ENCODE measurements at regions not wholly inside any gene's neighbourhood (a gene's known extent, or its start where the extent isn't known, plus 50 kb on each side); places are given as distances from the start of the nearest gene placed in this dataset.

- H3K36me3 Mint-ChIP-seq: no peaks in the 10 kb centered on the region
These were observed 300.2 kb downstream of the SOX4 start for GRCh38 chr6:21893793-21894192.

GRCh38 chr6:21895555-21895954, 302.0 kb downstream of the SOX4 start:
- Mint-ChIP-seq H3K4me1 (ENCODE audit: low read depth) (no peaks in the 10 kb centered on the region), H3K27ac (no peak overlapping the region), H3K4me3 (no peak overlapping the region), H3K27me3 (peaks cover 2% of the 10 kb centered on the region), H3K36me3 (no peaks in the 10 kb centered on the region), H3K9me3 (ENCODE audit: low read depth) (no peaks in the 10 kb centered on the region)

More at GRCh38 chr6:21893793-21894192, 300.2 kb downstream of the SOX4 start:
- Mint-ChIP-seq H3K4me3 (no peak overlapping the region), H3K27ac (no peak overlapping the region), H3K9me3 (ENCODE audit: low read depth) (no peaks in the 10 kb centered on the region), H3K4me1 (ENCODE audit: low read depth) (no peaks in the 10 kb centered on the region), H3K27me3 (peaks cover 2% of the 10 kb centered on the region)

- Mint-ChIP-seq H3K4me1 (ENCODE audit: low read depth) (no peaks in the 10 kb centered on the region), H3K36me3 (no peaks in the 10 kb centered on the region), H3K9me3 (ENCODE audit: low read depth) (no peaks in the 10 kb centered on the region), H3K4me3 (no peak overlapping the region), H3K27ac (no peak overlapping the region), H3K27me3 (no peaks in the 10 kb centered on the region)
These were observed 304.7 kb downstream of the SOX4 start for GRCh38 chr6:21898107-21898796.

- Mint-ChIP-seq H3K36me3 (no peaks in the 10 kb centered on the region), H3K27ac (no peak overlapping the region), H3K4me3 (no peak overlapping the region), H3K4me1 (ENCODE audit: low read depth) (no peaks in the 10 kb centered on the region), H3K27me3 (no peaks in the 10 kb centered on the region), H3K9me3 (ENCODE audit: low read depth) (no peaks in the 10 kb centered on the region)
These were observed 306.2 kb downstream of the SOX4 start for GRCh38 chr6:21899708-21900107.

- Mint-ChIP-seq H3K27me3 (no peaks in the 10 kb centered on the region), H3K4me1 (ENCODE audit: low read depth) (no peaks in the 10 kb centered on the region), H3K27ac (no peak overlapping the region), H3K9me3 (ENCODE audit: low read depth) (no peaks in the 10 kb centered on the region), H3K4me3 (no peak overlapping the region), H3K36me3 (no peaks in the 10 kb centered on the region)
These were observed 307.2 kb downstream of the SOX4 start for GRCh38 chr6:21900730-21901129.

GRCh38 chr6:21902628-21903169, 309.1 kb downstream of the SOX4 start:
- Mint-ChIP-seq H3K36me3 (no peaks in the 10 kb centered on the region), H3K4me3 (no peak overlapping the region), H3K4me1 (ENCODE audit: low read depth) (no peaks in the 10 kb centered on the region), H3K9me3 (ENCODE audit: low read depth) (no peaks in the 10 kb centered on the region), H3K27me3 (peaks cover 1% of the 10 kb centered on the region), H3K27ac (no peak overlapping the region)

GRCh38 chr6:21905531-21905930, 312.0 kb downstream of the SOX4 start:
- H3K27ac Mint-ChIP-seq: no peak overlapping the region
- no peaks in the 10 kb centered on the region for H3K36me3 Mint-ChIP-seq
- peaks cover 4% of the 10 kb centered on the region for H3K27me3 Mint-ChIP-seq
- no peak overlapping the region for H3K4me3 Mint-ChIP-seq
- H3K4me1 Mint-ChIP-seq (ENCODE audit: low read depth): no peaks in the 10 kb centered on the region
- H3K9me3 Mint-ChIP-seq (ENCODE audit: low read depth): no peaks in the 10 kb centered on the region

GRCh38 chr6:21906826-21907225, 313.3 kb downstream of the SOX4 start:
- Mint-ChIP-seq H3K36me3 (no peaks in the 10 kb centered on the region), H3K4me3 (no peak overlapping the region), H3K4me1 (ENCODE audit: low read depth) (no peaks in the 10 kb centered on the region), H3K27ac (no peak overlapping the region), H3K27me3 (peaks cover 4% of the 10 kb centered on the region), H3K9me3 (ENCODE audit: low read depth) (no peaks in the 10 kb centered on the region)

GRCh38 chr6:21907291-21907690, 313.7 kb downstream of the SOX4 start:
- no peak overlapping the region for H3K4me3 Mint-ChIP-seq
- no peaks in the 10 kb centered on the region for H3K4me1 Mint-ChIP-seq (ENCODE audit: low read depth)
- H3K9me3 Mint-ChIP-seq (ENCODE audit: low read depth): no peaks in the 10 kb centered on the region
- peaks cover 4% of the 10 kb centered on the region for H3K27me3 Mint-ChIP-seq
- H3K27ac Mint-ChIP-seq: no peak overlapping the region
- H3K36me3 Mint-ChIP-seq: no peaks in the 10 kb centered on the region

GRCh38 chr6:21908161-21908848, 314.8 kb downstream of the SOX4 start:
- Mint-ChIP-seq H3K36me3 (no peaks in the 10 kb centered on the region), H3K9me3 (ENCODE audit: low read depth) (no peaks in the 10 kb centered on the region), H3K4me3 (no peak overlapping the region), H3K27ac (no peak overlapping the region), H3K4me1 (ENCODE audit: low read depth) (peaks cover 2% of the 10 kb centered on the region), H3K27me3 (peaks cover 4% of the 10 kb centered on the region)

GRCh38 chr6:21909321-21909720, 315.8 kb downstream of the SOX4 start:
- H3K4me1 Mint-ChIP-seq (ENCODE audit: low read depth): peaks cover 9% of the 10 kb centered on the region
- H3K27ac Mint-ChIP-seq: no peak overlapping the region
- no peaks in the 10 kb centered on the region for H3K9me3 Mint-ChIP-seq (ENCODE audit: low read depth)
- H3K36me3 Mint-ChIP-seq: no peaks in the 10 kb centered on the region
- peaks cover 4% of the 10 kb centered on the region for H3K27me3 Mint-ChIP-seq
- no peak overlapping the region for H3K4me3 Mint-ChIP-seq

- no peaks in the 10 kb centered on the region for H3K36me3 Mint-ChIP-seq
- H3K27ac Mint-ChIP-seq: no peak overlapping the region
- no peak overlapping the region for H3K4me3 Mint-ChIP-seq
- H3K27me3 Mint-ChIP-seq: peaks cover 3% of the 10 kb centered on the region
- H3K9me3 Mint-ChIP-seq (ENCODE audit: low read depth): no peaks in the 10 kb centered on the region
- H3K4me1 Mint-ChIP-seq (ENCODE audit: low read depth): peaks cover 17% of the 10 kb centered on the region
These were observed 317.7 kb downstream of the SOX4 start for GRCh38 chr6:21911208-21911607.

GRCh38 chr6:21912151-21912832, 318.7 kb downstream of the SOX4 start:
- Mint-ChIP-seq H3K27ac (no peak overlapping the region), H3K9me3 (ENCODE audit: low read depth) (no peaks in the 10 kb centered on the region), H3K36me3 (peaks cover 2% of the 10 kb centered on the region), H3K4me1 (ENCODE audit: low read depth) (peaks cover 19% of the 10 kb centered on the region), H3K27me3 (peaks cover 3% of the 10 kb centered on the region), H3K4me3 (no peak overlapping the region)

GRCh38 chr6:21914121-21914973, 320.8 kb downstream of the SOX4 start:
- Mint-ChIP-seq H3K27me3 (peaks cover 1% of the 10 kb centered on the region), H3K36me3 (peaks cover 2% of the 10 kb centered on the region), H3K27ac (no peak overlapping the region), H3K4me3 (peak overlapping the region; percentile 40), H3K9me3 (ENCODE audit: low read depth) (no peaks in the 10 kb centered on the region), H3K4me1 (ENCODE audit: low read depth) (peaks cover 19% of the 10 kb centered on the region)
